Neural progenitor cell (in vitro differentiated cells): ENCODE measurements at regions not wholly inside any gene's neighbourhood (a gene's known extent, or its start where the extent isn't known, plus 50 kb on each side); places are given as distances from the start of the nearest gene placed in this dataset.

ENCODE experiments used
- EZH2 ChIP-seq: fragments of 200-600 bp; sonication (generic); IDR thresholded peaks from 2 replicates; pipeline ENCODE4 v1.6.1; 2017; ENCODE audit warnings: antibody characterized with exemption, mild to moderate bottlenecking, moderate library complexity
- TF ChIP-seq, protein P1 (sequence below): fragments of 200-600 bp; sonication (generic); IDR thresholded peaks from 2 replicates; pipeline ENCODE4 v1.5.1; 2017; ENCODE audit warnings: antibody characterized with exemption, mild to moderate bottlenecking

DNA sequence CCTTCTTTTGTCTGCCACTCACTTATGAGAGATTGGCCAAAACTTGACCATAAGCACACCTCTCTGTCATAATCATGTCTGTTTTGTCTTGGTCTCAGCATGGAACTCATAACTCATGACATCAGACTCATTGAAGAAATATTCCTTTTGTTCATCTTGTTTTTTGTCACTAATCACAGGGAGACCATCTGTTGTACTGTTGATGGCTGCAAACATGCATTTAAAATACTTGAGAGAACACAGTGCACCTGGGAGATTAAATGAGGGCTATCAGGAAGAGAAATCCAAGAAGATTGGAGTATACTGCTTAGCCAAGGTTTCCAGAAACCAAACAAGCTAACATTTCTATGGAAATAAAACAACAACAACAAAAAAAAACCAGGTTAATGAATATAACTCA, 689.7 kb downstream of the EPM2A start:
- no peak for TF ChIP-seq EZH2
- TF ChIP-seq, protein P1, sequence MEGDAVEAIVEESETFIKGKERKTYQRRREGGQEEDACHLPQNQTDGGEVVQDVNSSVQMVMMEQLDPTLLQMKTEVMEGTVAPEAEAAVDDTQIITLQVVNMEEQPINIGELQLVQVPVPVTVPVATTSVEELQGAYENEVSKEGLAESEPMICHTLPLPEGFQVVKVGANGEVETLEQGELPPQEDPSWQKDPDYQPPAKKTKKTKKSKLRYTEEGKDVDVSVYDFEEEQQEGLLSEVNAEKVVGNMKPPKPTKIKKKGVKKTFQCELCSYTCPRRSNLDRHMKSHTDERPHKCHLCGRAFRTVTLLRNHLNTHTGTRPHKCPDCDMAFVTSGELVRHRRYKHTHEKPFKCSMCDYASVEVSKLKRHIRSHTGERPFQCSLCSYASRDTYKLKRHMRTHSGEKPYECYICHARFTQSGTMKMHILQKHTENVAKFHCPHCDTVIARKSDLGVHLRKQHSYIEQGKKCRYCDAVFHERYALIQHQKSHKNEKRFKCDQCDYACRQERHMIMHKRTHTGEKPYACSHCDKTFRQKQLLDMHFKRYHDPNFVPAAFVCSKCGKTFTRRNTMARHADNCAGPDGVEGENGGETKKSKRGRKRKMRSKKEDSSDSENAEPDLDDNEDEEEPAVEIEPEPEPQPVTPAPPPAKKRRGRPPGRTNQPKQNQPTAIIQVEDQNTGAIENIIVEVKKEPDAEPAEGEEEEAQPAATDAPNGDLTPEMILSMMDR: no peak
